ENCODE measurements at regions not wholly inside any gene's neighbourhood (a gene's known extent, or its start where the extent isn't known, plus 50 kb on each side); places are given as distances from the start of the nearest gene placed in this dataset.

DNA sequence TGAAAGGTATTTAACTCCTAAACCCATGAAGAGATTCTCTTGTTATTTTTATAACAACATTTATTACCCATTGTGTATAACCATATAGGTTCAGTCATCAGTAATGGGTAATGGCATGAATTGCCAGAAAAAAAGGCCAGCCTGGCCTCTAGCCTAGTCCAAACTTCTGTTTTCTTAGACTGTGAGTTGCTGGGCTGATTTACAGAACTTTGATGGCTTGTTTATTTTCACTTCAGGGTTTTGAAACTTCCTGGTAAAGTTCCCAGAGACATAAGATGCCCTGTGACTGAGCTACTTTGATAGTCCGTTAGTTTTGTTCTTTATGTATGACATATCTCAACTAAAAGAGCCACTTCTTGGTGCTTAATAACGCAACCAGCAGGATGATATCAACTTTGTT is 164.8 kb downstream of the METTL4 start:
- no peak overlapping the region for H3K27ac ChIP-seq
- no peaks in the 10 kb centered on the region for H3K4me1 ChIP-seq
- no peaks in the 10 kb centered on the region for H3K36me3 ChIP-seq
- TF ChIP-seq, protein P1, sequence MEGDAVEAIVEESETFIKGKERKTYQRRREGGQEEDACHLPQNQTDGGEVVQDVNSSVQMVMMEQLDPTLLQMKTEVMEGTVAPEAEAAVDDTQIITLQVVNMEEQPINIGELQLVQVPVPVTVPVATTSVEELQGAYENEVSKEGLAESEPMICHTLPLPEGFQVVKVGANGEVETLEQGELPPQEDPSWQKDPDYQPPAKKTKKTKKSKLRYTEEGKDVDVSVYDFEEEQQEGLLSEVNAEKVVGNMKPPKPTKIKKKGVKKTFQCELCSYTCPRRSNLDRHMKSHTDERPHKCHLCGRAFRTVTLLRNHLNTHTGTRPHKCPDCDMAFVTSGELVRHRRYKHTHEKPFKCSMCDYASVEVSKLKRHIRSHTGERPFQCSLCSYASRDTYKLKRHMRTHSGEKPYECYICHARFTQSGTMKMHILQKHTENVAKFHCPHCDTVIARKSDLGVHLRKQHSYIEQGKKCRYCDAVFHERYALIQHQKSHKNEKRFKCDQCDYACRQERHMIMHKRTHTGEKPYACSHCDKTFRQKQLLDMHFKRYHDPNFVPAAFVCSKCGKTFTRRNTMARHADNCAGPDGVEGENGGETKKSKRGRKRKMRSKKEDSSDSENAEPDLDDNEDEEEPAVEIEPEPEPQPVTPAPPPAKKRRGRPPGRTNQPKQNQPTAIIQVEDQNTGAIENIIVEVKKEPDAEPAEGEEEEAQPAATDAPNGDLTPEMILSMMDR (IDR thresholded peaks at IDR 0.05), result no peak
- no peaks in the 10 kb centered on the region for H3K9me3 ChIP-seq
- no peak overlapping the region for H3K4me3 ChIP-seq
- intact Hi-C loops (cut with DNase I), result no loop called here
- ATAC-seq, result no peak
- H3K27me3 ChIP-seq (ENCODE audit: low read depth), result no peaks in the 10 kb centered on the region
- no peak for DNase-seq

DNA sequence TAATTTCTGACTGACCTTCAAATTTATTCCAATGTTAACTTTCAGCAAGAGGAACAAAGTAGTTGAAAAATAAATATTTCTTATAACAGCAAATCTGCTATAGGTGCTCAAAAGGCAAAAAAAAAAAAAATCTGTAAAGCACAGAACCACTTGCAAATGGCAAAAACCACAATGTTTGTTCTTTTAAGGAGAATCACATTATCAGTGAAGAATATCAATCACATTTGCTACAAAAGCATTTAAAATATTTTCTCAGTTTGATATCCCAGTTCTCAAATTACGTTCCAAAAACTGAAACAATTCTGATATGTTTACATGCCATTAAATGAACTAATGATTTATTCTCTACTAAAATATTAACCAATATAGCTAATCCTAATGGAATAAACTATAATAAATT is 163.3 kb downstream of the METTL4 start:
- TF ChIP-seq, protein P1 (IDR thresholded peaks at IDR 0.05), result no peak
- ATAC-seq, result no peak

DNA sequence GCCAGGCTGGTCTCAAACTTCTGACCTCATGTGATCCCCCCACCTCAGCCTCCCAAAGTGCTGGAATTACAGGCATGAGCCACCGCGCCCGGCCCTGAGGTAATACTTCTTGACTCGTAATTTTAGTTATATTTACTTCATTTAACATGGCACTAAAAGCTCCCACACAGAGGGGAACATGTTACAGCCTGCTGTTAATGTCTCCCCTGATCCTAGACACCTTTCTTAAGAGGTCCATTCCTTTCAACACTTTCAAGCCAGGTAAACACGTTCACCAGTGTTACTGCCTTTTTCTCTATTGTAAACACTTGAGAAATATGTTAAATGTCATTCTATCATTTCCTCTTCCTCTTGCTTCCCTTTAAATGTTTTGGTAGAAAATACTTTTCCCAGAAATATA is 161.4 kb downstream of the METTL4 start:
- no peak for ATAC-seq
- TF ChIP-seq, protein P1 (IDR thresholded peaks at IDR 0.05), result no peak
- H3K27ac ChIP-seq, result no peak overlapping the region
- no peaks in the 10 kb centered on the region for H3K27me3 ChIP-seq (ENCODE audit: low read depth)
- H3K4me1 ChIP-seq, result no peaks in the 10 kb centered on the region
- no peaks in the 10 kb centered on the region for H3K36me3 ChIP-seq
- intact Hi-C loops (cut with DNase I), result no loop called here
- H3K9me3 ChIP-seq, result no peaks in the 10 kb centered on the region
- DNase-seq, result no peak
- no peak overlapping the region for H3K4me3 ChIP-seq

More for the DNA sequence above, 163.3 kb downstream of the METTL4 start:
- no peak for DNase-seq
- no peaks in the 10 kb centered on the region for H3K4me1 ChIP-seq
- no peak overlapping the region for H3K27ac ChIP-seq
- intact Hi-C loops (cut with DNase I), result no loop called here
- H3K9me3 ChIP-seq, result no peaks in the 10 kb centered on the region
- H3K4me3 ChIP-seq, result no peak overlapping the region
- H3K36me3 ChIP-seq, result no peaks in the 10 kb centered on the region
- H3K27me3 ChIP-seq (ENCODE audit: low read depth), result no peaks in the 10 kb centered on the region

DNA sequence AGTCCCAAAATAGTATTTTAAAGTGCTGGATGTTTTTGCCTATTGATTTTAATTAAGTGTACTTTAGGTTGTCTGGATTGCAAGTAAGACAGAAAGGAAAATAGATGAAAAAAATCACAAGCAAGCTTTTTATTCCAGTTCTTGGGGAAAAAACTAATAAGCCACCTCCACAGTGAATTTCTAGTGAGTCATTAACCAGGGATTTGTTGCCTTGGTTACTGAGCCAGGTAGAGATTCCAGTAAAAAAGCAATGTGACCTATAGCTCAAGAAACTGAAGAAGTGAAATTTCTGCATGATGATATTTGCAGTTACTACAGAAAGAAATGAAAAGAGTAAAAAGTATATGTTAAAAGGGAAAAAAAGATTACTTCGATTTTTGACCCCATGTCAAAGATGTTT is 160.6 kb downstream of the METTL4 start:
- H3K9me3 ChIP-seq, result no peaks in the 10 kb centered on the region
- intact Hi-C loops (cut with DNase I), result no loop called here
- no peak for ATAC-seq
- no peak for DNase-seq
- TF ChIP-seq, protein P1 (IDR thresholded peaks at IDR 0.05), result no peak
- H3K27ac ChIP-seq, result no peak overlapping the region
- H3K27me3 ChIP-seq (ENCODE audit: low read depth), result no peaks in the 10 kb centered on the region
- no peaks in the 10 kb centered on the region for H3K4me1 ChIP-seq
- H3K4me3 ChIP-seq, result no peak overlapping the region
- no peaks in the 10 kb centered on the region for H3K36me3 ChIP-seq

DNA sequence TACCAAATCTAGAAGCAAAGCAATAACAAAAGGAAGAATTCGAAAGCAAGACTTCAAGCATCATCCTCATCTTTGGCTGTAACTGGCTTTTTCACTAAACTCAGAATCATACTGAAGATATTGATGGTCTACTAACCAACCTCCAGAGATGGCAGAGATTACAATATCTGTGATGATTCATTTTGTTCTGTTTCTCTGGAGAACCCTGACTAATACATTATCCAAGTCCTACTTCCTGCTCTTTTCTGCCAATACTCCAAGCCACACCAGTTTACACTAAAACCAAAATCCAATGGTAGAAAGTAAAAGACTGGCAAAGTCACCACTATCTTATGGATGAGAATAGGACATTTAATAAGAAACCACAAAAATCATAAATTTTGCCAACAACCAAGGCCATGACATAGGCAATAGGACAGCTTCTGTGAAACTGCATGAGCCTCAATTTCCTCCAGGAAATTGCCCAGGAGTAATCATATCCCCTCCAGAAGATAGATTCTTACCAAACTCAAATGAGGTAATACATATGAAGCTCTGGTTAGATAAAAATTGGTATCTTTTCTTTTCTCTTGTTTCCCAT is 159.8 kb downstream of the METTL4 start:
- Histone ChIP-seq H3K4me3 (no peak overlapping the region), H3K27me3 (ENCODE audit: low read depth) (no peaks in the 10 kb centered on the region), H3K36me3 (no peaks in the 10 kb centered on the region), H3K27ac (no peak overlapping the region), H3K9me3 (no peaks in the 10 kb centered on the region), H3K4me1 (no peaks in the 10 kb centered on the region)
- TF ChIP-seq, protein P1 (IDR thresholded peaks at IDR 0.05), result no peak
- DNase-seq (no peak), ATAC-seq (no peak)
- intact Hi-C loops (cut with DNase I), result no loop called here

DNA sequence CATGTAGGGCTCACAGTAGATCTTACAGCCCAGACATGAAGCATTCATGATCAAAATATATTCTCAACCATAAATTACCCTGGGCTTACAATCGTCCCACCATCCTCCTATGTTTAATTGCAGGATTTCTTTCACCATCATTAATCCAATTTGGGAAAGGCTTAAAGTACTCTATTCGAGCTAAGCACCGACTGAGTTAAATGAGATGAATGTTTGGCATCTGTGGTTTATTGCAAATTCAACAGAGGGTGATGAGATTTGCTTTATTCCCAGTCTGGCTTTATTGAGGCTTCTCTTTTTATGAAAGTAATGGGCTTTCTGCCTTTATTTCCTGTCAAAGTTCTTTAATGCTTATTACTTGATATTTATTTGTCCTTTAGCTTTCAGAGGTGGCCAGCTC is 159.0 kb downstream of the METTL4 start:
- Histone ChIP-seq H3K4me3 (no peak overlapping the region), H3K36me3 (no peaks in the 10 kb centered on the region), H3K27me3 (ENCODE audit: low read depth) (no peaks in the 10 kb centered on the region), H3K4me1 (no peaks in the 10 kb centered on the region), H3K9me3 (no peaks in the 10 kb centered on the region), H3K27ac (no peak overlapping the region)
- TF ChIP-seq, protein P1 (IDR thresholded peaks at IDR 0.05), result no peak
- no peak for DNase-seq
- intact Hi-C loops (cut with DNase I), result no loop called here
- no peak for ATAC-seq
